DMS114 treated with DMSO at 0.1 percent for 48 hours (cell line): ENCODE measurements at regions not wholly inside any gene's neighbourhood (a gene's known extent, or its start where the extent isn't known, plus 50 kb on each side); places are given as distances from the start of the nearest gene placed in this dataset.

Experiments used
- DNase-seq: peaks from one replicate; lab custom pipeline; 2025; ENCODE audit not compliant: unreplicated experiment; lab: John Stamatoyannopoulos, UW

- no peak for DNase-seq
Observed at GRCh38 chr3:72133329-72134011, 348.5 kb upstream of the PROK2 start.

GRCh38 chr3:72131899-72132298 lies 347.0 kb upstream of the PROK2 start:
- DNase-seq, result no peak

GRCh38 chr3:72130565-72130964 lies 345.6 kb upstream of the PROK2 start:
- DNase-seq, result no peak

- no peak for DNase-seq
Observed at GRCh38 chr3:72129501-72130094, 344.6 kb upstream of the PROK2 start.

GRCh38 chr3:72128921-72129320 lies 344.0 kb upstream of the PROK2 start:
- no peak for DNase-seq

GRCh38 chr3:72127844-72128243 lies 342.9 kb upstream of the PROK2 start:
- no peak for DNase-seq

- DNase-seq, result no peak
Observed at GRCh38 chr3:72127224-72127612, 342.3 kb upstream of the PROK2 start.

GRCh38 chr3:72126441-72127223 lies 341.7 kb upstream of the PROK2 start:
- no peak for DNase-seq

- DNase-seq, result no peak
Observed at GRCh38 chr3:72123908-72124441, 339.0 kb upstream of the PROK2 start.

GRCh38 chr3:72120806-72121778 lies 336.1 kb upstream of the PROK2 start:
- DNase-seq, result no peak

- DNase-seq, result no peak
Observed at GRCh38 chr3:72120039-72120438, 335.1 kb upstream of the PROK2 start.

GRCh38 chr3:72118628-72119027 lies 333.7 kb upstream of the PROK2 start:
- no peak for DNase-seq

- DNase-seq, result no peak
Observed at GRCh38 chr3:72116226-72116625, 331.3 kb upstream of the PROK2 start.

- DNase-seq, result no peak
Observed at GRCh38 chr3:72115307-72115706, 330.4 kb upstream of the PROK2 start.

- DNase-seq, result no peak
Observed at GRCh38 chr3:72114773-72115172, 329.8 kb upstream of the PROK2 start.

- DNase-seq, result no peak
Observed at GRCh38 chr3:72113964-72114363, 329.0 kb upstream of the PROK2 start.

- DNase-seq, result no peak
Observed at GRCh38 chr3:72113564-72113963, 328.6 kb upstream of the PROK2 start.

- DNase-seq, result no peak
Observed at GRCh38 chr3:72112435-72112834, 327.5 kb upstream of the PROK2 start.

- DNase-seq, result no peak
Observed at GRCh38 chr3:72111265-72112205, 326.6 kb upstream of the PROK2 start.
